ENCODE measurements at regions not wholly inside any gene's neighbourhood (a gene's known extent, or its start where the extent isn't known, plus 50 kb on each side); places are given as distances from the start of the nearest gene placed in this dataset.

DNA sequence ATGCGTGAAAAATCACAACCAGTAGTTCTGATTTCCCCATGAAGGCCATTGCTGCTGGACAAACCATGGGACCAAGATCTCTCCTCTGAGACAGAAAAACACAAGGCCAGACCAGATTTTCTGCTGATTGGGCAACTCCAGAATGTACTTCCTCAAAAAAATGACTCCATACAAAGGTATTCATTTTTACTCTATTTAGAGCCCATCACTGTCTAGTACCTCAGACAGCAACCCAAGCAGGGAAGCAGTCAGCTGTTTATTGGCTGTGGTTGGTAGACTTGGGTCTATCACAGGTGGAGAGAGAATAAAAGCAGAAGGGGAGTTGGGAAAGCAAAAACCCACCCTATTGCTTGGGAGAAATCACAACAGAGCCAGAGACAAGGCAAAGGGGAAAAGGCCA is 219.9 kb downstream of the PIK3C3 start:
- Histone ChIP-seq H3K27me3 (replicated peaks) (no peaks in the 10 kb centered on the region), H3K27ac (no peak overlapping the region), H3K4me3 (ENCODE audit: low read depth, low read length) (no peak overlapping the region), H3K36me3 (replicated peaks) (no peaks in the 10 kb centered on the region)
- TF ChIP-seq, protein P1, sequence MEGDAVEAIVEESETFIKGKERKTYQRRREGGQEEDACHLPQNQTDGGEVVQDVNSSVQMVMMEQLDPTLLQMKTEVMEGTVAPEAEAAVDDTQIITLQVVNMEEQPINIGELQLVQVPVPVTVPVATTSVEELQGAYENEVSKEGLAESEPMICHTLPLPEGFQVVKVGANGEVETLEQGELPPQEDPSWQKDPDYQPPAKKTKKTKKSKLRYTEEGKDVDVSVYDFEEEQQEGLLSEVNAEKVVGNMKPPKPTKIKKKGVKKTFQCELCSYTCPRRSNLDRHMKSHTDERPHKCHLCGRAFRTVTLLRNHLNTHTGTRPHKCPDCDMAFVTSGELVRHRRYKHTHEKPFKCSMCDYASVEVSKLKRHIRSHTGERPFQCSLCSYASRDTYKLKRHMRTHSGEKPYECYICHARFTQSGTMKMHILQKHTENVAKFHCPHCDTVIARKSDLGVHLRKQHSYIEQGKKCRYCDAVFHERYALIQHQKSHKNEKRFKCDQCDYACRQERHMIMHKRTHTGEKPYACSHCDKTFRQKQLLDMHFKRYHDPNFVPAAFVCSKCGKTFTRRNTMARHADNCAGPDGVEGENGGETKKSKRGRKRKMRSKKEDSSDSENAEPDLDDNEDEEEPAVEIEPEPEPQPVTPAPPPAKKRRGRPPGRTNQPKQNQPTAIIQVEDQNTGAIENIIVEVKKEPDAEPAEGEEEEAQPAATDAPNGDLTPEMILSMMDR (IDR thresholded peaks at IDR 0.05; ENCODE audit: low read depth, low read length, missing control alignments) = no peak
- DNase-seq = peak; percentile 37
- in situ Hi-C loops (cut with HindIII; ENCODE audit: low pct_ligation_motif_present, low sequenced_read_pairs) = no loop called here

DNA sequence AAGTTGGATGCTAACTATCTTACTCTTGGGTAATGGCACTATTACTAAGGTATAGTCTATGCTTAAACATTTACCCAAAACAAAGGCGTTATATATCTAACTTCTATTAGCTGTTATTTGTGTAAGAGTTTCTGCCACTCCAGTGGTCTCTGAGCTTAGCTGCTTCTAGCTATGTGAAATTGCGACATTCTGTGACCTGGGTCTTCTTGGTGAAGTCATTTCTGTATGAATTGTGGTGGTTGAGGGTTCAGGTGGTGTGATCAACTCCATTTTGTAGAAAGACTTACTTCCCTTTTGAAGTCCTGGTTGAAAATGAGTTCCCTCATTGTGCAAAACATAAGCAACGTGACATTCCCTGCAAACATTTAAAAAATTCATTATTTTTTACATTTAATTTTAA is 221.6 kb downstream of the PIK3C3 start:
- no peak for DNase-seq
- TF ChIP-seq, protein P1 (IDR thresholded peaks at IDR 0.05; ENCODE audit: low read depth, low read length, missing control alignments) = no peak
- H3K4me3 ChIP-seq (ENCODE audit: low read depth, low read length) = no peak overlapping the region
- no peaks in the 10 kb centered on the region for H3K36me3 ChIP-seq (replicated peaks)
- no peak overlapping the region for H3K27ac ChIP-seq
- in situ Hi-C loops (cut with HindIII; ENCODE audit: low pct_ligation_motif_present, low sequenced_read_pairs) = no loop called here
- H3K27me3 ChIP-seq (replicated peaks) = no peaks in the 10 kb centered on the region

GRCh38 chr18:42177390-42177789 is 222.4 kb downstream of the PIK3C3 start:
- in situ Hi-C loops (cut with HindIII; ENCODE audit: low pct_ligation_motif_present, low sequenced_read_pairs) = no loop called here
- Histone ChIP-seq H3K4me3 (ENCODE audit: low read depth, low read length) (no peak overlapping the region), H3K36me3 (replicated peaks) (no peaks in the 10 kb centered on the region), H3K27ac (no peak overlapping the region), H3K27me3 (replicated peaks) (no peaks in the 10 kb centered on the region)
- TF ChIP-seq, protein P1 (IDR thresholded peaks at IDR 0.05; ENCODE audit: low read depth, low read length, missing control alignments) = no peak
- DNase-seq = no peak

GRCh38 chr18:42178376-42179080 is 223.5 kb downstream of the PIK3C3 start:
- TF ChIP-seq, protein P1 (IDR thresholded peaks at IDR 0.05; ENCODE audit: low read depth, low read length, missing control alignments) = no peak
- Histone ChIP-seq H3K27ac (no peak overlapping the region), H3K36me3 (replicated peaks) (no peaks in the 10 kb centered on the region), H3K27me3 (replicated peaks) (no peaks in the 10 kb centered on the region), H3K4me3 (ENCODE audit: low read depth, low read length) (no peak overlapping the region)
- in situ Hi-C loops (cut with HindIII; ENCODE audit: low pct_ligation_motif_present, low sequenced_read_pairs) = no loop called here
- DNase-seq = no peak

- in situ Hi-C loops (cut with HindIII; ENCODE audit: low pct_ligation_motif_present, low sequenced_read_pairs) = no loop called here
These were observed 224.6 kb downstream of the PIK3C3 start for GRCh38 chr18:42179542-42180121.

More at GRCh38 chr18:42179542-42180121, 224.6 kb downstream of the PIK3C3 start:
- no peak overlapping the region for H3K27ac ChIP-seq
- TF ChIP-seq, protein P1 (IDR thresholded peaks at IDR 0.05; ENCODE audit: low read depth, low read length, missing control alignments) = no peak
- H3K27me3 ChIP-seq (replicated peaks) = no peaks in the 10 kb centered on the region
- H3K36me3 ChIP-seq (replicated peaks) = no peaks in the 10 kb centered on the region
- no peak for DNase-seq
- H3K4me3 ChIP-seq (ENCODE audit: low read depth, low read length) = no peak overlapping the region

All from brain microvascular endothelial cell (primary cell).